ENCODE measurements at regions not wholly inside any gene's neighbourhood (a gene's known extent, or its start where the extent isn't known, plus 50 kb on each side); places are given as distances from the start of the nearest gene placed in this dataset.

DNA sequence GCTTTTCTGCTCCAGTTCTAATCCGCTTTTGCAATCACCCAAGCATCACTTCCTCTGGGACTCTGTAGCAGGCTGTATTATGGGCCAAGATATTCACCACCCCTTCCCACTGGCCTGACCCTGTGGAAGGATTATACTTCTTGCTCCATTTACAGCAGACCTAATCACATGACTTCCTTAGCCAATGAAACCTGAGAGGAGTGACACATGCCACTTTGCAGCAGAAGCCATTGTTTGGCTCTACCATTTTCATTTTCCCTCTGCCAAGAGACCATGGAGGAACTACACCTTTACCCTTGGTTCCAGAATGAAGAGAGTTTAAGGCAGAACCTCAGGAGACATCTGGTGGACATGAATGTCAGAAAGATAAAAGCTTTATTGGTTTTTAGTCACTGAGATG lies 134.9 kb upstream of the HSD17B12 start:
- no peak for DNase-seq (ENCODE audit: low read depth in 2 of 3, low spot score in 1 of 3)

GRCh38 chr11:43546561-43547429 lies 133.7 kb upstream of the HSD17B12 start:
- no peak for DNase-seq (ENCODE audit: low read depth in 2 of 3, low spot score in 1 of 3)

- DNase-seq (ENCODE audit: low read depth in 2 of 3, low spot score in 1 of 3), result no peak
Observed at GRCh38 chr11:43547430-43547831, 133.1 kb upstream of the HSD17B12 start.

GRCh38 chr11:43547889-43548381 lies 132.6 kb upstream of the HSD17B12 start:
- DNase-seq (ENCODE audit: low read depth in 2 of 3, low spot score in 1 of 3), result no peak

DNA sequence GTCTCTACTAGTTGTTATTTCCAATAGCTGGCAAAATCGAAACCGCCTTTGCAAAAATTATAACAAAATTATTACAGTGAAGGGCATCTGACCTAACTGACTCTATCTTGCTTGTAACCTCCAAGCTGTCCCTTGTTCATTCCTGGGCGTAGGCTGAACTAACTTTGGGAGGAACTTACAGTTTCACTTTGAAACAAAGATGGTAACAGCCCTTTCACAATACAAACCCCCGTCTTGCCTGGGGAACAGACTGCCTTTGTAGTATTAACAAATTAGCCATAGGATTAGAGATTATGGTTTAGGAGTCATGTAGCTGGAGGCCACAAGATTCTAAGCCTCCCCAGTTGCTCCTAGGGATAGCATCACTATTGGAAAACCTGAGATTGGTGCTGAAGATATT lies 131.6 kb upstream of the HSD17B12 start:
- no peak for DNase-seq (ENCODE audit: low read depth in 2 of 3, low spot score in 1 of 3)

DNA sequence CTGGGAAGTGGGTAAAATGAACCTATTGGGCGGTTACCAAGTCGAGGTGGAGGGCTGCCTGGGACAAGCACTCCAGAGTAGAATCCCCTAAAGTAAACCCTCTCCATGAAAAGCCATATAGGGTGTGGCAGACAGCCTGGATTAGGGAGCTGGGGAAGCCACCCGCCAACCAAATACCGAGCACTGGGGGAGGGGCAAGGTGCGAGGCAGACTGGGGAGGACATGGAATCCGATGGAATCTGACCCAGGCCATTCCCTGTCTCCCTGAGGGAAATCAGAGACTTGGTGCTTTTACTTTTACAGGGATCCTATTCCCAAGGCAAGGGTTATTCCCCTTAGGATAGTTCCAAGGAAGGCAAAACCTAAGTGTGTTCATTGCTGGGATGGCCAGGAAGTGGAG lies 130.9 kb upstream of the HSD17B12 start:
- DNase-seq (ENCODE audit: low read depth in 2 of 3, low spot score in 1 of 3), result no peak

DNA sequence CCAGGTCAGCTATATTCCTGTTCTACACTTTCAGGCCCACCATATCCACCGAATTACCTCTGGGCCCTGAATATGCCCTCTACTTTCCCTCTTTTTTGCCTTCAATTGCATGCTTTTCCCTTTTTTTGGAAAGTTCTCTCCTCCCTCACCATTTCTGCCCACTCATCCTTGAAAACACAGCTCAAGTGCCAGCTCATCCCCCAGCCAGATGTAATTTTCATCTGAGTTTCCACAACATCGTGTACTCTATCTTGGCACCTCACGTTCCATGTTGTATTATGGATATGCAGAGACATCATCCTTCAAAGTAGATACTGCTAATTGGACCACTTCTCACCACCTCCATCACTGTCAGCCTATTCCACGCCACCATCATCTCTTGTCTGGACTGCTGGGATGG lies 129.8 kb upstream of the HSD17B12 start:
- DNase-seq (ENCODE audit: low read depth in 2 of 3, low spot score in 1 of 3), result no peak

- no peak for DNase-seq (ENCODE audit: low read depth in 2 of 3, low spot score in 1 of 3)
Observed at GRCh38 chr11:43554148-43554473, 126.4 kb upstream of the HSD17B12 start.

DNA sequence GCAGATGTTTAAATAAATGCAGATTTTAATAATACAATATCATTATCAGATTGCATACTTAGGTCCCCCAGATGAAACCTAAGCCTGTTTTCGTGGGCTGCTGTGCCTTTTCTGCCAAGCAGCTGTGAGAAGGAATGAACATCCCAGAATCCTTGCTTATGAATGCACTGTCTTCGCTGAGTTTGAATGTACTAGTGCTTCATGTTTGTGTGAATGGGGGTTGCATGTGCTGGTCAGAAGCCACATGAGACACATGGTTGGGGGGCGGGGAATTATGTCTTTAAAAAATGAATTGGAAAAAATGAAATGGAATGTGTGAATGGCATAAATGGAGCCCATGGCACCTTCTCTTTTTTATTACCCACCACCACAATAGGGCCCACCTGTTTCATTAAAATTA lies 125.4 kb upstream of the HSD17B12 start:
- DNase-seq (ENCODE audit: low read depth in 2 of 3, low spot score in 1 of 3), result no peak

GRCh38 chr11:43555816-43556611 lies 124.5 kb upstream of the HSD17B12 start:
- no peak for DNase-seq (ENCODE audit: low read depth in 2 of 3, low spot score in 1 of 3)

GRCh38 chr11:43556612-43557375 lies 123.7 kb upstream of the HSD17B12 start:
- no peak for DNase-seq (ENCODE audit: low read depth in 2 of 3, low spot score in 1 of 3)

DNA sequence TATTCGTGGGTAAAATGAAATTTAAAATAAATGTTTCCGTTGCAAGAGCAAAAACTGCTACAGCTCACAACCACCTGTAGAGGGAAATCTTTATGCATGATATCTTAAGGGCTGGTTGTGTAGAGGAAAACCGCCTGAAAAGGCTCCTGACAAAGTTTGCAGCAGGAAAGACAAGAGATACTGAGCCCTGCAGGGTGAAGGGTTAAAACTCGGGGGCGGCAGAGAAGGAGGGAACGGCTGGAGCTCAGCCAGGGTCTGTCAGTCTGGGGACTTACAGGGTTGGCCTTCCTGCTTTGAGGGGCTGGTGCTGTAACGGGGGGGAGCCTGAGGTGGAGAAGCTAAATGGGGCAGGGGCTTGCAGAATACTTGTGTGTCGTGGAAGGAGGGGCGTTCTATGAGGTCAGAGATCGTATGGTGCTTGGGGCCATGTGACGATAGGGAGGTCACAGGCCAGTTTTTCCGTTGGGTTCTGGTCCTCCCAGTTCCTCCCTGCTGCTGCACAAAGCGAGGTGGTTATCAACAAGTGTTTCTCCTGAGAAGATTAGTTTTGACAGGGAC lies 122.9 kb upstream of the HSD17B12 start:
- no peak for DNase-seq (ENCODE audit: low read depth in 2 of 3, low spot score in 1 of 3)

- no peak for DNase-seq (ENCODE audit: low read depth in 2 of 3, low spot score in 1 of 3)
Observed at GRCh38 chr11:43558146-43558545, 122.4 kb upstream of the HSD17B12 start.

DNA sequence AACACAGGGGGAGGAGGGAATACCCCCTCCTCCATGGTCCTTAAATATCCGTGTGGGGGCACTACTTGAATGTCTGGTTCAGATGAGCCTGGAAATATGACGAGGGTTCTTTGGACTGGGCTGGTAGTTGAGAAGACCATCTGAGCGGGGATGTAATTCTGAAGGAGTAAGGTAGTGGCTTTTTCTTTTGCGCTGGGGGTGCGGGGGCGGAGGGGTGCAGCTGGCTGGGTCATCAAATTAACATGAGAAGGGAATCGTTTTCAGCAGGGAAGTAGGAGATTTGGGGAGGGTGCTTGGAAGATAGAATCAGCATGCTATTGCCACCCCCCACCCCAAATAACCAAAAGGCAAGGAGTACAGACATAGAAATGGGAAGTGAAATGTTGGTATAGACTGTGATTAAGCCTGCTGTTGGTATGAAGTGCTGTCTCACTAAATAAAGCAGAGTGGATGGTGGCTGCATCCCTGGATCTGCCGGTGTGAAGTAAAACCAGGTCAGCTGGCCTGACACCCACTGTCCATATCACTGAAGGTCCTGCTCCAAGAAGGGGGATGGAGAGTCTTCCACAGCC lies 121.9 kb upstream of the HSD17B12 start:
- DNase-seq (ENCODE audit: low read depth in 2 of 3, low spot score in 1 of 3), result no peak

GRCh38 chr11:43561832-43562231 lies 118.7 kb upstream of the HSD17B12 start:
- DNase-seq (ENCODE audit: low read depth in 2 of 3, low spot score in 1 of 3), result no peak

DNA sequence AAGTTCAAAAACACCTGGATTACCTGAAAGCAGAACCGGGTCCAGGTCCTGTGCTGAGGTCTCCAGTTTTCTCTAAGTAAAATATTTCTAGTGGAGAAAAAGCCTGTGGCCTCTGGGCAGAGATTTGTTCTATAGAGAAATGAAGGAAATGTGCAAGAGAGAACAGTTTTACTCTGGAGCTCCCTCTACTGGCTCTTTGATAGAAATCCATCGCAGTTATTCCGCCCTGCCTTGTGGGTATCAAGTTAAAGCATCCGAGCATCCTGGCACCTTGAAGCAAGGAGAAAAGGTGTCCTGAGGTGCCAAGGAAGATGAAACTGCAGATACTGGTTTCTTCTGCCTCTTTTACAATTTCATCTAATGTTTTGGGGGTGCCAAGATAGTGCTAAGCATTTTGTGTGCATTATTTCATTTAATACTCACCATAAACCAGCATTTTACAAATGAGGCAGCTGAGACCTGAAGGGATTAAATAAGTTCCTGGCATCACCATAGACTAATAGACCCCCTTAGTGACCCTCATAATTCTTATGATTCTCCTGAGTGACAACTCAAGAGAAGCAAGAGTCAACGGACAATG lies 113.1 kb upstream of the HSD17B12 start:
- DNase-seq (ENCODE audit: low read depth in 2 of 3, low spot score in 1 of 3), result no peak

DNA sequence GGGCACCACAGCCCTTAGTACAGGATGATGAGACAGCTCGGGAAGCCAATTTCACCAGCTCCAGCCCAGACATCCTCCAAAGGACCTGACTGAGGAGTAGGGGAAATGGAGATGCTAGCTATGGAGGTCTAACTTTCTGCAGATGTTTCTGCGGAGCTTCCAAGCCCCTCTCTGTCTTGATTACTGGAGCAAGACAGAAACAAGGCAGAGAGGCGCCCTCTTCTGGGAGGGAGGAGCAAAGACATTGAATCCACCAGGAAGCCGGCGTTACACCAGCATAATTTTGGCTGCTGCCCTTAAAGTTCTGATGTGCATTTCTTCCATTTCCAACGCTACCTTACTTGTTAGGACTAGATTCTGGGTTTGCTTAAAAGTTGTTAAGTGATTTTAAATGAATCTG lies 107.3 kb upstream of the HSD17B12 start:
- DNase-seq (ENCODE audit: low read depth in 2 of 3, low spot score in 1 of 3), result no peak

DNA sequence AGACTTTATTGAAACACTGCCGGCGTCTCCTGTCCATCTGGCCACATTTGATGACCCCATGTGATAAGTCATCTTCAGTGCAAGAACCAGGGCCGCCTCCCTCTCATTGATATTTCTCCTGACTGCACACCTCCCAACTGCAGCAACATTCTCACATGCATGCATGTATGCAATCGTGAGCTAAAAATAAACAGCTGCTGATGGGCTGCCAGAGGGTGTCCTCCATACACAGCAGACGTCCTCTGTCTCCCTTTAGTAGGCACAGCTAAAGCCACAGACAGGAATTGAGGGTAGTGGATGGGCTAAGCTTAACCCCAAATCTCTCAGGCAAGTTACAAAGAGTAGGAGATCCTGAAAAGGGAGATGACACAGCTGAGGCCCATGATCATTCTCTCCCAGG lies 106.7 kb upstream of the HSD17B12 start:
- DNase-seq (ENCODE audit: low read depth in 2 of 3, low spot score in 1 of 3), result no peak

DNA sequence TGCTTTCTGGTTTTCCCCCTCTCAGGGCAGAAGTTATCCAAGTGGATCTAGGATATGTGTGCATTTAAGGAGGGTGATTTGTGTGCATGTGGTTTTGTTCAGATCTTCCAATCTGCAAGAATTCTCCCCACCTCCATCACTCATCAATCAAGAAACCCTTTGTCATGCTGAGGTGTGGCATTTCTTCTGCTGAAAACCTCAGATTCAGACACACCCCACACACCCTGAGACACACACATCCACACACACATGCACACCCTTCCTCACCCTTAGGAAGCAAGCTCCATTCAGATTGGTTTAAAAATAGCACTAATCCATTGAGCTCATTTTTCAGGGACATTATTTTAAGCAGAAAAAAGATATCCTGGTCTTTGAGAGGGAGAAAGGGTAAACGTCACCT lies 106.1 kb upstream of the HSD17B12 start:
- no peak for DNase-seq (ENCODE audit: low read depth in 2 of 3, low spot score in 1 of 3)

Data from stimulated activated CD4-positive, alpha-beta T cell treated with anti-CD3 and anti-CD28 coated beads, Interleukin-12 subunit alpha, Interleukin-12 subunit beta, amount 100 ng/mL, for 48 hours (primary cell).